MG63 (cell line): ENCODE measurements at regions not wholly inside any gene's neighbourhood (a gene's known extent, or its start where the extent isn't known, plus 50 kb on each side); places are given as distances from the start of the nearest gene placed in this dataset.

ENCODE experiments used
- DNase-seq: peaks from one replicate; pipeline ENCODE4 v3.0.0-alpha.2; 2020
- H3K27me3 ChIP-seq: fragments of 250-450 bp; sonication (Bioruptor Pico); 2 replicates; pipeline ENCODE4 v1.5.1; 2020; ENCODE audit warnings: mild to moderate bottlenecking, moderate library complexity
- H3K36me3 ChIP-seq: fragments of 250-450 bp; sonication (Bioruptor Pico); 2 replicates; pipeline ENCODE4 v1.5.1; 2020; ENCODE audit warnings: mild to moderate bottlenecking, moderate library complexity
- H3K4me3 ChIP-seq: fragments of 250-450 bp; sonication (Bioruptor Pico); 2 replicates; pipeline ENCODE4 v1.5.1; 2020; ENCODE audit warnings: mild to moderate bottlenecking, moderate library complexity
- H3K9me3 ChIP-seq: fragments of 250-450 bp; sonication (Bioruptor Pico); 2 replicates; pipeline ENCODE4 v1.5.1; 2020; ENCODE audit warnings: mild to moderate bottlenecking, moderate library complexity

DNA sequence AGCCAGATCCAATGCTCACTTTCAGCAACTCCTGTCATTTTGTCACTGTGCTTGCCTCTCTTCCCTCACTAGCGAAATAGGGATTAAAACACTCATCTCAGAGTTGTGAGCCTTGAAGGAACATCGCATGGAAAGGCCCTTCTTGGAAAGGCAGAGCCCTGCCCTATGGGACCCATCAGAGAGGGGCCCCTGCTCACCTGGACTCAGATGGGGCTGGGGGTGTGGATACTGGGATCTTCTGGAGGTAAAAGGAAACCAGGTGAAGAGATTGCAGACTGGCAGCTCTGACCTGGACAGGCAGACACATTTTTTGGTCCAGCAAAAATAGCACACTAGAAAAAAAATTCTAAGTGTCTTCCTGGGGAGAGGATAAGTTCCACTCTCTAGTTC is 54.2 kb upstream of the EPS8L3 start:
- Histone ChIP-seq H3K36me3 (no peaks in the 10 kb centered on the region), H3K9me3 (peaks cover 11% of the 10 kb centered on the region), H3K27me3 (no peaks in the 10 kb centered on the region), H3K4me3 (no peak overlapping the region)
- DNase-seq = no peak

DNA sequence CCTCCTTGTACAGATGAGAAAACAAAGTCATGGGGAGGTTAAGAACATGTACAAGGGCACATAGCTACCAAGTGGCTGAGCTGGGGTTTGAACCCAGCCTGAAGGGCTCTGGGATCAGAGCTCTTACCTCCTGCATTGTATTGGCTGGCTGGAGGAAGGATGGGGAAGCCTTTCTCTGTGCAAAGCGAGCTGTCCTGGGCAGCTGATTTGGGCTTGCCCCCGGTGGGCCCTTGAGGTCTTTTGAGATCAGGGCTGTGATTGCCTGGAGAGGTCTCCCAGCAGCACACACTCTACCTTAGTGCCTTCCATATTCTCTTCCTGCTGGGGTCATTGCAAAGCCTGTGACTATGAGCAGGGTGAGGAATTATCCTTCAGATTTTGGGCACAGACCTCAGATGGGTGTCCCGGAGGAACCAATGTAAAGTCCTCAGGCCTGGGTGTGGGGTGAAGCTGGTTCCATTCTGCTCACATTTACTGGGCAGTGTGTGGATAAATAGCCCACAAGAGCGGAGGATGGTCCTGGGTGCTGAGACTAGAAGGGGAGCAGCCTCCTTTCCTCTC is 53.3 kb upstream of the EPS8L3 start:
- H3K27me3 ChIP-seq = no peaks in the 10 kb centered on the region
- DNase-seq = no peak
- no peak overlapping the region for H3K4me3 ChIP-seq
- H3K36me3 ChIP-seq = no peaks in the 10 kb centered on the region
- peaks cover 11% of the 10 kb centered on the region for H3K9me3 ChIP-seq

DNA sequence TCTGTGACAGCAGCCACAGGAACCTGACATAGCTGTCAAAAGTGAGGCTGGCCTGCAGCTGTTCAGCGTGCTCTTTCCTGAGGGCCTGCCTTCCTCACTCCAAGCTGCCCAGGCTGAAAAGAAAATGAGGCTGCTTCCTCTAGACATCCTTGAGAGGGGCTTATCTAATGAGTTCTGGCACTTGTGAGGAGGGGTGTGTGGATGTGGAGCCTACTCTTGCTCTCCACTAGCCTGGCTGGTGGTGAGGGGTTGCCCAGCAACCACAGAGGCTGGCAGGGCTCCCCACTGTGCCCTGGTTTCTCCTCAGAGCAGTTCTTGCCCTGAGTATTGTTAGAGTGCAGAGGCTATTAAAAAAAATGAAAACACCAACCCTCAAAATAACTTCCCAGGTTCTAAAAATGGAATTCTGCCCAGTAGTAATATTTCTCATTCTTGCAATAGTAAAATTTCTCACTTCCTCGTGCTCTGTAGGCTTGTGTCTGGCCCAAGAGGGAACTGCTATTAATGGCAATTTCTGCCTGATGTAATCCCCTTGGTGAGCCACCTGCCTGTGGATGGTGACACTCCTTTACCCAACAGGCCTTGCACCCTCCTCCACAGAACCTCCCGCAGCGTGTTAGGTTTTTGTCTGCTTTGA is 52.6 kb upstream of the EPS8L3 start:
- Histone ChIP-seq H3K27me3 (no peaks in the 10 kb centered on the region), H3K36me3 (no peaks in the 10 kb centered on the region), H3K9me3 (peaks cover 11% of the 10 kb centered on the region), H3K4me3 (no peak overlapping the region)
- DNase-seq = peak; percentile 41

DNA sequence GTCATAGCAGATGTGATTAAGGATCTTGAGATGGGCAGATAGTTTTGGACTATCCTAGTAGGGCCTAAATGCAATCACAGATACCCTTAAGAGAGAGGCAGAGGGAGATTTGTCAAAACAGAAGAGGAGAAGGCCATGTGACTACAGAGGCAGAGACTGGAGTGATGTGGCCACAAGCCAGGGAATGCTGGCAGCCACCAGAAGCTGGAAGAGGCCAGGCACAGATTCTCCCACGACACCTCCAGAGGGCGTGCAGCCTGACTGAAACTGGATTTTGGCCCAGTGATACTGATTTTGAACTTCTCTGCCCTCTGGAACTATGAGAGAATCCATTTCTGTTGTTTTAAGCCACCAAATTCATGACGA is 52.1 kb upstream of the EPS8L3 start:
- H3K4me3 ChIP-seq = no peak overlapping the region
- H3K9me3 ChIP-seq = peaks cover 11% of the 10 kb centered on the region
- peak; percentile 83 for DNase-seq
- H3K27me3 ChIP-seq = no peaks in the 10 kb centered on the region
- no peaks in the 10 kb centered on the region for H3K36me3 ChIP-seq

DNA sequence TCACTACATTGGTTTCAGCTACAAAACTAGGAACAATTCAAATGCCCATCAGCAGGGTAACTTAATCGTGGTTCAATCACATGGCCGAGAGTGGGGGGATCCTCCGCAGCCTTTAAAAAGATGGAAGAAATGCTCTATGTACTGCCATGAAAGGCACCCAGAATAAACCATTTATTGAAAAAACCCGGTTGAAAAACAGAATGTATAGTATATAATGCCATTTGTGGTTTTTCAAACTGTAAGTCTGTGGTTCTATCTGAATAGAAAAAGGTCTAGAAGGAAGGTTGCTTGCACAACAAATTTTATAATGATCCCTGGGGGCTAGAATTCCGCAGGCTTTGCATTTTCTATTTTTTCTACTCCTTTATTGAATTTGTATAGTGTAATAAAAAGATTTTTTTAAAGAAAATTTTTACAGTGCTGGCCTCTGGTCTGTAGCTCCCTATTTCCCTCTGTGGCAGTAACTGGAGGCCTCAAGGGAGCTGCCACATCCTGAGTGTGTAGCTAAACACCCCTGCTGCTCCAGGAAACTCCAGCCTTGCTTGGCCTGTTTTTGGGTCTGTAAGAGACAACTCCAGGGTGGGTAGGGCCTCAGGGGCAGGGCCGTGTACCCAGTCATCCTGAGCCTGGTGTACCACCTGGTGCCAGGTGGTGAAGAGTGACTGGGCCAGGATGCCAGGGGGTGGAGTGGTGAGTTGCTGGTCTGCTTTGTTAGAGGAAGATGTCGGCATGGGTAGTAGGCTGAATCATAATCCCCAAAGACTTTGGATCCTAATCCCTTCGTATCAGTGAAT is 51.5 kb upstream of the EPS8L3 start:
- Histone ChIP-seq H3K36me3 (no peaks in the 10 kb centered on the region), H3K4me3 (no peak overlapping the region), H3K27me3 (no peaks in the 10 kb centered on the region), H3K9me3 (peaks cover 11% of the 10 kb centered on the region)
- DNase-seq = peak; percentile 51

DNA sequence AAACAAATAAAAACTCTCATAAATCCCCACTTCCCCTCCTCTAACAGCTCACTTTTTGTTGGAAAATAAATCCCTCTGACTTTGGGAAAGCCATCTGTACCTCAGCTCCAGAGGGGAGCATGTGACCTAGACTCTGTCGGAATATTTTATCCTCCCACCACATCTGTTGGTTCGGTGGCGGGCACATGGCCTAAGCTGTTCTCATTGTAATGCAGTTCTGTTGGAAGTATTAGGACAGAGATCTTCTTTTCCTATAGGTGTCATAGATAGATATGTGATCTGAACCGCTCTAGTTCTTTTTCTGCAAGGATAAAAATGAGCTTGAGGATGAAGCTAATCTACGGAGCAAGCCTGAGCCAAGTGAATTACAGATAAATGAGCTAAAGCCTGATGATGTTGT is 50.5 kb upstream of the EPS8L3 start:
- Histone ChIP-seq H3K4me3 (no peak overlapping the region), H3K36me3 (no peaks in the 10 kb centered on the region), H3K9me3 (peaks cover 11% of the 10 kb centered on the region), H3K27me3 (no peaks in the 10 kb centered on the region)
- DNase-seq = no peak
